BJ (cell line): ENCODE measurements at regions not wholly inside any gene's neighbourhood (a gene's known extent, or its start where the extent isn't known, plus 50 kb on each side); places are given as distances from the start of the nearest gene placed in this dataset.

Experiments
- CTCF ChIA-PET: fragments of 350-600 bp; formaldehyde crosslinking; extraction: SDS; loops from one replicate; lab custom pipeline; 2021; ENCODE audit warnings: antibody characterized with exemption, inconsistent platforms; lab: Yijun Ruan, JAX
- POLR2A ChIA-PET: fragments of 300-600 bp; sonication (Branson Sonifier 250); formaldehyde crosslinking; extraction: SDS; loops from one replicate; lab custom pipeline; 2021; ENCODE audit warnings: antibody characterized with exemption; lab: Charles Lee
- DNase-seq: peaks from one replicate; pipeline ENCODE4 v3.0.0-alpha.2; 2011; ENCODE audit warnings: low read depth
- H3K27me3 ChIP-seq: 2 replicates; pipeline ENCODE4 v1.6.0; 2011; ENCODE audit warnings: low read length; ENCODE audit not compliant: control insufficient read depth, insufficient read depth
- H3K36me3 ChIP-seq: 2 replicates; pipeline ENCODE4 v1.5.1; 2011; ENCODE audit warnings: low read length; ENCODE audit not compliant: control insufficient read depth, insufficient read depth
- H3K4me3 ChIP-seq: 2 replicates; pipeline ENCODE4 v1.5.1; 2011; ENCODE audit warnings: low read depth, mild to moderate bottlenecking, control low read depth, low read length
- TF ChIP-seq, protein P1 (sequence below): IDR thresholded peaks from 2 replicates; pipeline ENCODE4 v1.5.1; 2011; ENCODE audit warnings: low read depth, mild to moderate bottlenecking, control low read depth, inconsistent platforms, low read length, moderate library complexity; ENCODE audit not compliant: insufficient read depth

DNA sequence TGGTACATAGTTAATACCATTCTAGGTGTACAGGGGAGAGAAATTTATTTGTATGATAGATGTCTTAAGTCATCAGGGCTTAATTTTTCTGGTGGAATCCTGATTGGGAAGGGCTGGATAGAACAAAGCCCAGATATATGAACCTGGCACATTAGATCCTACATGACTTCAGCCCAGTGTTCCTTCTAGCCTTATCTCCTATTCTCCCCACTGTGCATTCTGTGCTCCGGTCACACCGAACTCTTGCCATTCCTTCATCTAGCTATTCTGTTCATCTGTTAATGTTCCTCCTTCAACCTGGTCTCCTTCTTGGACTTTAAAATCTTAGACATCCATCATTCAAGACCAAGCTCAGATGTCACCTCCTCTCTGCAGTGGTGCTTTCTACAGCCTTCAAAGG lies 68.9 kb upstream of the EED start:
- ChIA-PET CTCF (interaction anchor here (0.9 kb wide), 1 partner anchor 11 kb away, joined by 3 read pairs; no protein-coding TSS in a partner anchor), POLR2A (no interaction called here)
- no peaks in the 10 kb centered on the region for H3K36me3 ChIP-seq
- no peak for DNase-seq
- no peak overlapping the region for H3K4me3 ChIP-seq
- TF ChIP-seq, protein P1, sequence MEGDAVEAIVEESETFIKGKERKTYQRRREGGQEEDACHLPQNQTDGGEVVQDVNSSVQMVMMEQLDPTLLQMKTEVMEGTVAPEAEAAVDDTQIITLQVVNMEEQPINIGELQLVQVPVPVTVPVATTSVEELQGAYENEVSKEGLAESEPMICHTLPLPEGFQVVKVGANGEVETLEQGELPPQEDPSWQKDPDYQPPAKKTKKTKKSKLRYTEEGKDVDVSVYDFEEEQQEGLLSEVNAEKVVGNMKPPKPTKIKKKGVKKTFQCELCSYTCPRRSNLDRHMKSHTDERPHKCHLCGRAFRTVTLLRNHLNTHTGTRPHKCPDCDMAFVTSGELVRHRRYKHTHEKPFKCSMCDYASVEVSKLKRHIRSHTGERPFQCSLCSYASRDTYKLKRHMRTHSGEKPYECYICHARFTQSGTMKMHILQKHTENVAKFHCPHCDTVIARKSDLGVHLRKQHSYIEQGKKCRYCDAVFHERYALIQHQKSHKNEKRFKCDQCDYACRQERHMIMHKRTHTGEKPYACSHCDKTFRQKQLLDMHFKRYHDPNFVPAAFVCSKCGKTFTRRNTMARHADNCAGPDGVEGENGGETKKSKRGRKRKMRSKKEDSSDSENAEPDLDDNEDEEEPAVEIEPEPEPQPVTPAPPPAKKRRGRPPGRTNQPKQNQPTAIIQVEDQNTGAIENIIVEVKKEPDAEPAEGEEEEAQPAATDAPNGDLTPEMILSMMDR: no peak
- no peaks in the 10 kb centered on the region for H3K27me3 ChIP-seq

DNA sequence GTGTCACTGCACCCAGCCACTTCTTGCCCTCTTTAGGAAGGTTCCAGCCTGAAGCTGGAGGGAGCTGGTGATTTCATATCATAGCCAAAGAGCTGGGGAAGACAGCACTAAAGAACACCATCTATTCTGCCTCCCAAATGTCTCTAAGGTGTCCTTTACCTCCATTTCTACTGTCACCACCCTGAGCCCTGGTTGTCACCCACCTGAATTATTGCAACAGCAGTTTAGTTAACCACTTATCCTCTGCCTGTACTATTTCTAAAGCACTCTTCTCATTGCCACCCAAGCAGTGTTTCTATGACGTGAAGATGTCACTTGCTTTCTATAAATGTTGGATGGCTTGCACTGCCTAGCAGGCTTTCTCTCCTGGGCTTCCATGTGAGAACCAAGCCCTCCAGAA lies 69.4 kb upstream of the EED start:
- TF ChIP-seq, protein P1: no peak
- CTCF ChIA-PET: interaction anchor here (0.7 to 0.9 kb wide), 2 partner anchors 11 to 47 kb away, joined by 3 read pairs; no protein-coding TSS in a partner anchor
- no peak overlapping the region for H3K4me3 ChIP-seq
- H3K27me3 ChIP-seq: no peaks in the 10 kb centered on the region
- no peak for DNase-seq
- POLR2A ChIA-PET: no interaction called here
- H3K36me3 ChIP-seq: no peaks in the 10 kb centered on the region

DNA sequence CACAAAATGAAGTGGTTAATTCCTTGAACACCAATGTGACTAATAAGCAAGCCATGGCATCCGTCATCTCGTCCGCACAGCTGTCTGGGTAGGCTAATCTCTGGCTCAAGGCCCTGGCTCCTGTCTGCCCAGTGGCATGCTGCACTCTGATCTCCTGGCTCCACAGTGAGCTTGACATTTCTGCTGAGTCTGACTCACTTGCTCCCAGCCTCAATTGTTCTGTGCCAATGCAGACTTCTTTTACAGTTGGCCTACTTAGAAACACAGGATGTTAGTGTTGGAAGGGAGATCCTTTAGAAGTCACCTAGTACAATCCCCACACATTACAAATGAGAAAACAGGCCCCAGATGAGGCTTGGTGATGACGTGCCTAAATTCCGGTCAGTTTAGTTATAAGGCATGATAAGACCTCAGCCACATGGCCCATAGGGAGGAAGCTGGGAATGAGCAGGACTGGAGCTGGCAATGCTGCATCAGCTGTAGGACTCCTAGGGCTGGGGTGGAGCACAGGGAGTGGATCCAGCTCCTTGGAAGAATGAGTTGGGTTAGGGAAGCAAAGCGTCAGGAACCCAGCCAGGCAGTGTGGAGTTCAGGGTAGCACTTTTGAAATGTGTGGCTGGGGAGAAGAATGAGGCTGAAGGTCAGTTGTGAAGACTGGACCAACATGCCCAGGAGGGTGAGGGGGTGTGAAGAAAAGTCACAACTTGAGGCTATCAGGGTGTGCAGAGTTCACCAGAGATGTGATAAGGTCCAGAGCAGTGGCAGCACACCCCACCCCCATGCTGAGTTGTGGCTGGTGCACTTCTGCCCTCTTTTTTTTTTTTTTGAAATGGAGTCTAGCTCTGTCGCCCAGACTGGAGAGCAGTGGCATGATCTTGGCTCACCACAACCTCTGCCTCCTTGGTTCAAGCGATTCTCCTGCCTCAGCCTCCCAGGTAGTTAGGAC lies 70.2 kb upstream of the EED start:
- POLR2A ChIA-PET: interaction anchor here (0.8 kb wide), 1 partner anchor 12 kb away, joined by 3 read pairs; no protein-coding TSS in a partner anchor
- H3K27me3 ChIP-seq: no peaks in the 10 kb centered on the region
- peak; percentile 94 for DNase-seq
- TF ChIP-seq, protein P1: no peak
- CTCF ChIA-PET: interaction anchor here (0.7 to 1.6 kb wide), 4 partner anchors 10 to 47 kb away, joined by 3 to 5 read pairs (median 3); no protein-coding TSS in a partner anchor
- no peak overlapping the region for H3K4me3 ChIP-seq
- H3K36me3 ChIP-seq: no peaks in the 10 kb centered on the region

DNA sequence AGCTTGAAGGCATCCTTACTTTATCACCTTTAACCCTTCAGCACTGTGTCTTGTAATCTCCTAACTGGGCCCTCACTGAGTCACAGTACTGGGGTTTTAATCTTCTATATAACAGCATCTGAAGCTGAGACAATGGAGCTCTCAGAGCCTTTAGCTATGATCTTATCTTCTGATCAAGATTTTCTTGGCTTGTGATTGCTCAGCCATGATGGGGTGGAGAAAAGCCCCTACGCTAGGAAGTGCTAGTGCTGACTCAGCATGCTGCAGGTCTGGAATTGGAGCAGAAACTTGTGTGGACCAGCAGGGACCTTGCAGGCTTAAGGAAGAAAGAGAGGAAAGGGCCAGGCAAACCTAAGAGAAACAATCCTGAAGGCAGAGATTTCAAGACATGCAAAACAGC lies 71.7 kb upstream of the EED start:
- no peak for DNase-seq
- H3K4me3 ChIP-seq: no peak overlapping the region
- TF ChIP-seq, protein P1: no peak
- no peaks in the 10 kb centered on the region for H3K36me3 ChIP-seq
- POLR2A ChIA-PET: no interaction called here
- H3K27me3 ChIP-seq: no peaks in the 10 kb centered on the region
- CTCF ChIA-PET: interaction anchor here (1.2 to 1.8 kb wide), 2 partner anchors 9 to 10 kb away, joined by 3 to 6 read pairs; no protein-coding TSS in a partner anchor

DNA sequence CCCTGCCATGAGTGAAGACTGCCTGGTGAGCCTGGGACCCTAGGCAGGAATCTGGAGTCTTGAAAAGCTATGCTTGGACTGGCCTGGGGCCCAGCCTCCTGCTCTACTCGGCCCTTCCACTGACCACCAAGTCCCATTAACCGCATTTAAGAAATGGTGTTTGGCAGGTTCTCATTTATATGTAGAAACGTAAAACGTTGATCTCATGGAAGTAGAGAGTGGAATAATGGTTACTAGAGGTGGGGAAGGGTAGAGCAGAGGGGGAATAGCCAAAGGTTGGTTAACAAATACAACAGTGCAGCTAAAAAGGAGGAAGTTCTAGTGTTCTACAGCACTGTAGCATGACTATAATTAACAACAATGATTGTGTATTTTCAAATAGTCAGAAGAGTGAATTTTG lies 72.9 kb upstream of the EED start:
- DNase-seq: no peak
- POLR2A ChIA-PET: no interaction called here
- CTCF ChIA-PET: interaction anchor here (0.9 to 1.8 kb wide), 3 partner anchors 8 to 22 kb away, joined by 4 to 6 read pairs (median 4); no protein-coding TSS in a partner anchor
- H3K4me3 ChIP-seq: no peak overlapping the region
- H3K27me3 ChIP-seq: no peaks in the 10 kb centered on the region
- H3K36me3 ChIP-seq: no peaks in the 10 kb centered on the region
- TF ChIP-seq, protein P1: no peak
